ENCODE measurements at regions not wholly inside any gene's neighbourhood (a gene's known extent, or its start where the extent isn't known, plus 50 kb on each side); places are given as distances from the start of the nearest gene placed in this dataset.
"Not testable (repeated sequence)": the region's sequence is repeated elsewhere in the genome, so short reads cannot be mapped to it uniquely, and the experiment has no call there.

DNA sequence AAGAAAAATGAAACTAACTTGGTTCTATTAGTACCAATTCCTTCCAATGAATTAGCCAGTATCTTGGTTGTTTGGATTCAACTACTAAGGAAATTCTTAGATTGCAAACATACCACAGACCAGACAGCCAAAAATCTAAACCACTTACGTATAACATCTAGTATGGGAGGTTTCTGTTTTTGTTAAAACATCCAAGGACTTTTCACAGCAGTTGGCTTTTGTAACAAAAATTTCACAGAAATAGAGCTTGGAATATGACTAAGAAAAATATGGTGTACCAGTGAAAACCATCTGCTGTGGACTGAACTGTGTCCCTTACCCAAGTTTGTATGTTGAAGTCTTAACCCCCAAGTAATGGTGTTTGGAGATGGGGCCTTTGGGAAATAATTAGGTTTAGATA lies 199.2 kb downstream of the OTOL1 start:
- Histone ChIP-seq H3K27me3 (ENCODE audit: control insufficient read depth in 2 of 2, insufficient read depth in 1 of 2, low read length in 1 of 2) (no peaks in the 10 kb centered on the region), H3K27ac (ENCODE audit: low read depth in 1 of 2, low read length in 1 of 2) (no peak overlapping the region), H3K9me3 (ENCODE audit: control insufficient read depth in 2 of 2, insufficient read depth in 1 of 2, low read length in 1 of 2) (no peaks in the 10 kb centered on the region), H3K36me3 (ENCODE audit: control insufficient read depth in 2 of 2, insufficient read depth in 2 of 2, low read length in 1 of 2) (no peaks in the 10 kb centered on the region), H3K4me1 (ENCODE audit: control insufficient read depth in 2 of 2, insufficient read depth in 2 of 2, low read length in 2 of 2) (no peaks in the 10 kb centered on the region), H3K4me3 (ENCODE audit: low read length in 2 of 2) (no peak overlapping the region)
- DNase-seq (ENCODE audit: low read depth in 6 of 9, low spot score in 9 of 9), result no peak
- WGBS, result 98% methylated on average over 1 of the region's 1 CpG

- Histone ChIP-seq H3K36me3 (ENCODE audit: control insufficient read depth in 2 of 2, insufficient read depth in 2 of 2, low read length in 1 of 2) (no peaks in the 10 kb centered on the region), H3K27me3 (ENCODE audit: control insufficient read depth in 2 of 2, insufficient read depth in 1 of 2, low read length in 1 of 2) (no peaks in the 10 kb centered on the region), H3K27ac (ENCODE audit: low read depth in 1 of 2, low read length in 1 of 2) (no peak overlapping the region), H3K4me3 (ENCODE audit: low read length in 2 of 2) (no peak overlapping the region), H3K9me3 (ENCODE audit: control insufficient read depth in 2 of 2, insufficient read depth in 1 of 2, low read length in 1 of 2) (no peaks in the 10 kb centered on the region), H3K4me1 (ENCODE audit: control insufficient read depth in 2 of 2, insufficient read depth in 2 of 2, low read length in 2 of 2) (no peaks in the 10 kb centered on the region)
- DNase-seq (ENCODE audit: low read depth in 6 of 9, low spot score in 9 of 9), result no peak
- 98% methylated on average over 2 of the region's 2 CpGs for WGBS
These were observed 204.4 kb downstream of the OTOL1 start for GRCh38 chr3:161700998-161701397.

DNA sequence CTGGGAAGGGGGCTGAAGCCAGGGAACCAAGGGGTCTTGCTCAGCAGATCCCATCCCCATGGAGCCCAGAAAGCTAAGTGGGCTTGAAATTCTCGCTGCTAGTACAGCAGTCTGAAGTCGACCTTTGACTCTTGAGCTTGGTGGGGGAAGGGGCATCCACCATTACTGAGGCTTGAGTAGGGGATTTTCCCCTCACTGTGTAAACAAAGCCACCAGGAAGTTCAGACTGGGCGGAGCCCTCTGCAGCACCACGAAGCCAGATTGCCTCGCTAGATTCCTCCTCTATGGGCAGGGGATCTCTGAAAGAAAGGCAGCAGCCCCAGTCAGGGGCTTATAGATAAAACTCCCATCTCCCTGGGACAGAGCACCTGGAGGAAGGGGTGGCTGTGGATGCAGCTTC lies 210.6 kb downstream of the OTOL1 start:
- H3K9me3 ChIP-seq (ENCODE audit: control insufficient read depth in 2 of 2, insufficient read depth in 1 of 2, low read length in 1 of 2); H3K4me1 ChIP-seq (ENCODE audit: control insufficient read depth in 2 of 2, insufficient read depth in 2 of 2, low read length in 2 of 2); DNase-seq (ENCODE audit: low read depth in 6 of 9, low spot score in 9 of 9); H3K27ac ChIP-seq (ENCODE audit: low read depth in 1 of 2, low read length in 1 of 2); H3K4me3 ChIP-seq (ENCODE audit: low read length in 2 of 2); H3K36me3 ChIP-seq (ENCODE audit: control insufficient read depth in 2 of 2, insufficient read depth in 2 of 2, low read length in 1 of 2); H3K27me3 ChIP-seq (ENCODE audit: control insufficient read depth in 2 of 2, insufficient read depth in 1 of 2, low read length in 1 of 2): not testable (repeated sequence)
- WGBS, result 94% methylated on average over 5 of the region's 5 CpGs

DNA sequence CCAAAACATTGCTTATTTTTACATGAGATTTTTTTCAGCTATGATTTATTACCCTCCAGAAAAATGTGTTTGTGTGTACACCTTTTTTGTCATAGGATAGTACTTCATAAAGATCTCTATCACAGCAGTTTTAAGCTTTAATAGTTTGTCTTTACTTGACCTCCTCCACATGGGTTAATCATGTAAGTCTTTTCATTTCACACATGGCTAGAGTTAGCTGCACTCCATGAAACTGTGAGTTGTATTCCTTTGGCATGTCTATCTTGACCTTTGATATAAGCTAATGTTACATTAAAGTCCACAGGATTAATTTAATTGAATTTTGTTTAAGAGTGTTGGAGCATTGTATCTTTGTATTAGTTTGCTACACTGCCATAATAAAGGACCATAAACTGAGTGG lies 217.1 kb downstream of the OTOL1 start:
- DNase-seq (ENCODE audit: low read depth in 6 of 9, low spot score in 9 of 9), result no peak
- H3K9me3 ChIP-seq (ENCODE audit: control insufficient read depth in 2 of 2, insufficient read depth in 1 of 2, low read length in 1 of 2), result no peaks in the 10 kb centered on the region
- H3K27ac ChIP-seq (ENCODE audit: low read depth in 1 of 2, low read length in 1 of 2), result no peak overlapping the region
- no peaks in the 10 kb centered on the region for H3K27me3 ChIP-seq (ENCODE audit: control insufficient read depth in 2 of 2, insufficient read depth in 1 of 2, low read length in 1 of 2)
- H3K36me3 ChIP-seq (ENCODE audit: control insufficient read depth in 2 of 2, insufficient read depth in 2 of 2, low read length in 1 of 2), result no peaks in the 10 kb centered on the region
- no peaks in the 10 kb centered on the region for H3K4me1 ChIP-seq (ENCODE audit: control insufficient read depth in 2 of 2, insufficient read depth in 2 of 2, low read length in 2 of 2)
- no peak overlapping the region for H3K4me3 ChIP-seq (ENCODE audit: low read length in 2 of 2)

DNA sequence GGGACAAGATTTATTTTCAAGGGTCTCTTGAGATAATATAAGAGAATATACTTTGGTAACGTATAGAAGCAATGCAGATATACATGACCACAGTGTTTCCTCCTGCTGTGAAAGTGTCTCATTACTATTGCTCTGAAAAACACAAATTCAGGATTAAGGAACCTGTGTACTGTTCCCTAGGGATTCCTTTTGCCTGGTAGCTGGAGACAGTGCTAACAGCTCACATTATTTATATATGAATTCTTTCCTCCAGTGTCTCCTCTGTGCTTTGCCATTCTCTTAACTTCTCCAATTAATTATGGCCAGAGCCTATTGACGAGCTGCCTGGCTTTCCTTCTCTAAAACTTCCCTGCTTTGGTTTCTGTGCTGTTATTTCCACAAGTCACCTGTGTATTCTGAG lies 235.4 kb downstream of the OTOL1 start:
- no peak overlapping the region for H3K4me3 ChIP-seq (ENCODE audit: low read length in 2 of 2)
- H3K9me3 ChIP-seq (ENCODE audit: control insufficient read depth in 2 of 2, insufficient read depth in 1 of 2, low read length in 1 of 2), result no peaks in the 10 kb centered on the region
- WGBS, result 98% methylated on average over 2 of the region's 2 CpGs
- no peaks in the 10 kb centered on the region for H3K36me3 ChIP-seq (ENCODE audit: control insufficient read depth in 2 of 2, insufficient read depth in 2 of 2, low read length in 1 of 2)
- no peaks in the 10 kb centered on the region for H3K4me1 ChIP-seq (ENCODE audit: control insufficient read depth in 2 of 2, insufficient read depth in 2 of 2, low read length in 2 of 2)
- no peak for DNase-seq (ENCODE audit: low read depth in 6 of 9, low spot score in 9 of 9)
- H3K27ac ChIP-seq (ENCODE audit: low read depth in 1 of 2, low read length in 1 of 2), result no peak overlapping the region
- H3K27me3 ChIP-seq (ENCODE audit: control insufficient read depth in 2 of 2, insufficient read depth in 1 of 2, low read length in 1 of 2), result no peaks in the 10 kb centered on the region

DNA sequence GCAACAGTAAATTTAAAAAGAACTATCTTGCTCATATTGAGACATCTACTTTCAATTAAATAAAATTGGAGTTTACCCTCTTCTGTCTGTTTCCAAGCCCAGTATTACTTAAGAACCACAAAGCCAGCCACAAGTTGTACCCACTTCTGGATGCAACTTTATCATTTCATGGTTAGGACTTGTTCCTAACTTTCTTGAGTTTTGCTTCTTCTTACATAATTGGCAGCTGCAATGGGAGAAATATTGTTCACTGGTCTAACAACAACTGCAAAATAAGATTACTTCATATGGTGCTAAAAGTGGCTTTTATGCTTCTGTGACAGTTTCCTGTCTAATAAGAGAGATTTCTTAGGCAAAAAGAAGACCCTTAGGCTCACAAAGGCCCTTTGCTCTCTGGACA lies 240.6 kb downstream of the OTOL1 start:
- no peak for DNase-seq (ENCODE audit: low read depth in 6 of 9, low spot score in 9 of 9)
- Histone ChIP-seq H3K9me3 (ENCODE audit: control insufficient read depth in 2 of 2, insufficient read depth in 1 of 2, low read length in 1 of 2) (no peaks in the 10 kb centered on the region), H3K4me3 (ENCODE audit: low read length in 2 of 2) (no peak overlapping the region), H3K36me3 (ENCODE audit: control insufficient read depth in 2 of 2, insufficient read depth in 2 of 2, low read length in 1 of 2) (no peaks in the 10 kb centered on the region), H3K4me1 (ENCODE audit: control insufficient read depth in 2 of 2, insufficient read depth in 2 of 2, low read length in 2 of 2) (no peaks in the 10 kb centered on the region), H3K27me3 (ENCODE audit: control insufficient read depth in 2 of 2, insufficient read depth in 1 of 2, low read length in 1 of 2) (no peaks in the 10 kb centered on the region), H3K27ac (ENCODE audit: low read depth in 1 of 2, low read length in 1 of 2) (no peak overlapping the region)

- Histone ChIP-seq H3K36me3 (ENCODE audit: control insufficient read depth in 2 of 2, insufficient read depth in 2 of 2, low read length in 1 of 2) (no peaks in the 10 kb centered on the region), H3K4me1 (ENCODE audit: control insufficient read depth in 2 of 2, insufficient read depth in 2 of 2, low read length in 2 of 2) (no peaks in the 10 kb centered on the region), H3K9me3 (ENCODE audit: control insufficient read depth in 2 of 2, insufficient read depth in 1 of 2, low read length in 1 of 2) (no peaks in the 10 kb centered on the region), H3K27ac (ENCODE audit: low read depth in 1 of 2, low read length in 1 of 2) (no peak overlapping the region), H3K4me3 (ENCODE audit: low read length in 2 of 2) (no peak overlapping the region), H3K27me3 (ENCODE audit: control insufficient read depth in 2 of 2, insufficient read depth in 1 of 2, low read length in 1 of 2) (no peaks in the 10 kb centered on the region)
- DNase-seq (ENCODE audit: low read depth in 6 of 9, low spot score in 9 of 9), result no peak
These were observed 243.8 kb downstream of the OTOL1 start for GRCh38 chr3:161740421-161740820.

GRCh38 chr3:161744366-161744765 lies 247.8 kb downstream of the OTOL1 start:
- H3K27ac ChIP-seq (ENCODE audit: low read depth in 1 of 2, low read length in 1 of 2), result no peak overlapping the region
- 88% methylated on average over 4 of the region's 4 CpGs for WGBS

GRCh38 chr3:161745741-161746140 lies 249.1 kb downstream of the OTOL1 start:
- H3K4me3 ChIP-seq (ENCODE audit: low read length in 2 of 2), result no peak overlapping the region
- H3K27ac ChIP-seq (ENCODE audit: low read depth in 1 of 2, low read length in 1 of 2), result no peak overlapping the region
- no peaks in the 10 kb centered on the region for H3K27me3 ChIP-seq (ENCODE audit: control insufficient read depth in 2 of 2, insufficient read depth in 1 of 2, low read length in 1 of 2)
- no peaks in the 10 kb centered on the region for H3K9me3 ChIP-seq (ENCODE audit: control insufficient read depth in 2 of 2, insufficient read depth in 1 of 2, low read length in 1 of 2)
- no peak for DNase-seq (ENCODE audit: low read depth in 6 of 9, low spot score in 9 of 9)
- H3K36me3 ChIP-seq (ENCODE audit: control insufficient read depth in 2 of 2, insufficient read depth in 2 of 2, low read length in 1 of 2), result no peaks in the 10 kb centered on the region
- H3K4me1 ChIP-seq (ENCODE audit: control insufficient read depth in 2 of 2, insufficient read depth in 2 of 2, low read length in 2 of 2), result no peaks in the 10 kb centered on the region

More at GRCh38 chr3:161744366-161744765, 247.8 kb downstream of the OTOL1 start:
- Histone ChIP-seq H3K4me3 (ENCODE audit: low read length in 2 of 2) (no peak overlapping the region), H3K36me3 (ENCODE audit: control insufficient read depth in 2 of 2, insufficient read depth in 2 of 2, low read length in 1 of 2) (no peaks in the 10 kb centered on the region), H3K4me1 (ENCODE audit: control insufficient read depth in 2 of 2, insufficient read depth in 2 of 2, low read length in 2 of 2) (no peaks in the 10 kb centered on the region), H3K9me3 (ENCODE audit: control insufficient read depth in 2 of 2, insufficient read depth in 1 of 2, low read length in 1 of 2) (no peaks in the 10 kb centered on the region), H3K27me3 (ENCODE audit: control insufficient read depth in 2 of 2, insufficient read depth in 1 of 2, low read length in 1 of 2) (no peaks in the 10 kb centered on the region)
- DNase-seq (ENCODE audit: low read depth in 6 of 9, low spot score in 9 of 9), result no peak

- H3K27me3 ChIP-seq (ENCODE audit: control insufficient read depth in 2 of 2, insufficient read depth in 1 of 2, low read length in 1 of 2), result no peaks in the 10 kb centered on the region
- H3K4me1 ChIP-seq (ENCODE audit: control insufficient read depth in 2 of 2, insufficient read depth in 2 of 2, low read length in 2 of 2), result no peaks in the 10 kb centered on the region
- H3K36me3 ChIP-seq (ENCODE audit: control insufficient read depth in 2 of 2, insufficient read depth in 2 of 2, low read length in 1 of 2), result no peaks in the 10 kb centered on the region
- no peak overlapping the region for H3K4me3 ChIP-seq (ENCODE audit: low read length in 2 of 2)
- H3K27ac ChIP-seq (ENCODE audit: low read depth in 1 of 2, low read length in 1 of 2), result no peak overlapping the region
- no peak for DNase-seq (ENCODE audit: low read depth in 6 of 9, low spot score in 9 of 9)
- H3K9me3 ChIP-seq (ENCODE audit: control insufficient read depth in 2 of 2, insufficient read depth in 1 of 2, low read length in 1 of 2), result no peaks in the 10 kb centered on the region
These were observed 251.4 kb downstream of the OTOL1 start for GRCh38 chr3:161748049-161748448.
